SK-N-SH (cell line): ENCODE measurements at regions not wholly inside any gene's neighbourhood (a gene's known extent, or its start where the extent isn't known, plus 50 kb on each side); places are given as distances from the start of the nearest gene placed in this dataset.
"Not testable (repeated sequence)": the region's sequence is repeated elsewhere in the genome, so short reads cannot be mapped to it uniquely, and the experiment has no call there.

Experiments used
- CTCF ChIA-PET: fragments of 300-600, 350-600 bp; formaldehyde crosslinking; extraction: SDS; loops from one replicate; lab custom pipeline; 2021; lab: Yijun Ruan, JAX
- POLR2A ChIA-PET: fragments of 350-600 bp; sonication (Branson Sonifier 250); formaldehyde crosslinking; extraction: SDS; loops from one replicate; lab custom pipeline; 2020; ENCODE audit warnings: antibody characterized with exemption, inconsistent platforms; lab: Yijun Ruan, JAX
- DNase-seq: peaks from one replicate; pipeline ENCODE4 v3.0.0; 2012
- H2AFZ ChIP-seq: fragments of 200-600 bp; sonication (generic); 2 replicates; pipeline ENCODE4 v1.8.1; 2016; ENCODE audit warnings: antibody characterized with exemption, mild to moderate bottlenecking, low read depth
- H3F3A ChIP-seq: fragments of 200-600 bp; sonication (generic); replicated peaks from 2 replicates; pipeline ENCODE3; 2016; ENCODE audit warnings: antibody characterized with exemption, mild to moderate bottlenecking; ENCODE audit not compliant: insufficient read depth
- H3K27ac ChIP-seq, 2 experiments: fragments of 200-500 bp in 1 of 2; fragments of 200-600 bp in 1 of 2; sonication (Bioruptor generic) in 1 of 2; sonication (generic), shearing (Covaris generic) in 1 of 2; 2 replicates each; pipeline versions ENCODE4 v1.5.1 to v1.6.1; 2014 to 2016; ENCODE audit warnings: low read depth in 2 of 2, inconsistent platforms in 1 of 2, low read length in 1 of 2, mild to moderate bottlenecking in 1 of 2, mixed read lengths in 1 of 2
- H3K27me3 ChIP-seq: fragments of 200-600 bp; sonication (generic), shearing (Covaris generic); 2 replicates; pipeline ENCODE4 v1.6.1; 2016; ENCODE audit warnings: mixed run types; ENCODE audit not compliant: insufficient read depth
- H3K36me3 ChIP-seq, 2 experiments: fragments of 200-500 bp in 1 of 2; fragments of 200-600 bp in 1 of 2; sonication (Bioruptor generic) in 1 of 2; sonication (generic) in 1 of 2; replicated peaks in 1 of 2; 2 replicates each; pipeline versions ENCODE3 to v1.5.1; 2014 to 2016; ENCODE audit warnings: low read length in 1 of 2, mild to moderate bottlenecking in 1 of 2; ENCODE audit not compliant: insufficient read depth in 2 of 2, control insufficient read depth in 1 of 2
- H3K4me1 ChIP-seq, 2 experiments: fragments of 200-500 bp in 1 of 2; fragments of 200-600 bp in 1 of 2; sonication (Bioruptor generic) in 1 of 2; sonication (generic), shearing (Covaris generic) in 1 of 2; 2 replicates each; pipeline versions ENCODE4 v1.5.1 to v1.6.1; 2014 to 2016; ENCODE audit warnings: low read depth in 1 of 2, low read length in 1 of 2, mixed run types in 1 of 2; ENCODE audit not compliant: insufficient read depth in 2 of 2, control insufficient read depth in 1 of 2
- H3K4me2 ChIP-seq: fragments of 200-600 bp; sonication (generic), shearing (Covaris generic); 2 replicates; pipeline ENCODE4 v1.6.1; 2017; ENCODE audit warnings: mixed run types
- H3K4me3 ChIP-seq, 2 experiments: fragments of 200-500 bp in 1 of 2; fragments of 200-600 bp in 1 of 2; sonication (Bioruptor generic) in 1 of 2; sonication (generic), shearing (Covaris generic) in 1 of 2; 2 replicates each; pipeline versions ENCODE4 v1.5.1 to v1.8.1; 2014 to 2016; ENCODE audit warnings: low read depth in 2 of 2, inconsistent platforms in 1 of 2, low read length in 1 of 2, mild to moderate bottlenecking in 1 of 2, mixed read lengths in 1 of 2, moderate library complexity in 1 of 2
- H3K79me2 ChIP-seq: fragments of 200-600 bp; sonication (generic); 2 replicates; pipeline ENCODE4 v1.8.1; 2017; ENCODE audit warnings: mild to moderate bottlenecking; ENCODE audit not compliant: insufficient read depth
- H3K9ac ChIP-seq: fragments of 200-600 bp; sonication (generic); 2 replicates; pipeline ENCODE4 v1.6.1; 2017; ENCODE audit warnings: mixed run types
- H3K9me2 ChIP-seq: fragments of 200-600 bp; sonication (generic); 2 replicates; pipeline ENCODE4 v1.6.1; 2017; ENCODE audit warnings: mixed run types
- H3K9me3 ChIP-seq: fragments of 200-600 bp; sonication (generic); 2 replicates; pipeline ENCODE4 v1.6.1; 2017; ENCODE audit warnings: mixed run types, mild to moderate bottlenecking, moderate library complexity
- H4K20me1 ChIP-seq: fragments of 200-600 bp; sonication (generic); 2 replicates; pipeline ENCODE4 v1.6.1; 2017; ENCODE audit warnings: mild to moderate bottlenecking, mixed run types; ENCODE audit not compliant: insufficient read depth
- CHD2 ChIP-seq: fragments of 150-350 bp; IDR thresholded peaks from 2 replicates; pipeline ENCODE4 v1.6.1; 2018; ENCODE audit warnings: low read length; ENCODE audit not compliant: partially characterized antibody
- MAX ChIP-seq: IDR thresholded peaks from 2 replicates; pipeline ENCODE4 v1.4.0; 2012; ENCODE audit warnings: low read depth
- MEF2A ChIP-seq: IDR thresholded peaks from 2 replicates; pipeline ENCODE4 v1.4.0; 2012; ENCODE audit warnings: low read depth, borderline replicate concordance
- NRF1 ChIP-seq: IDR thresholded peaks from 2 replicates; pipeline ENCODE4 v1.6.1; 2012; ENCODE audit warnings: low read depth, mild to moderate bottlenecking, low read length
- PBX3 ChIP-seq: IDR thresholded peaks from 2 replicates; pipeline ENCODE4; 2012
- RAD21 ChIP-seq: IDR thresholded peaks from 2 replicates; pipeline ENCODE4 v1.6.1; 2012; ENCODE audit warnings: mild to moderate bottlenecking, low read length
- RCOR1 ChIP-seq: fragments of 150-350 bp; IDR thresholded peaks from 2 replicates; pipeline ENCODE4 v1.6.1; 2017; ENCODE audit warnings: antibody characterized with exemption, low read length
- TCF12 ChIP-seq: IDR thresholded peaks from 2 replicates; pipeline ENCODE4 v1.4.0; 2012
- WGBS: methylation state at CpG from one replicate; pipeline ENCODE4 v1.1.6; 2017; ENCODE audit warnings: low lambda C conversion rate; 5-methylcytosine and 5-hydroxymethylcytosine counted together
- TF ChIP-seq, protein P1 (sequence below): fragments of 150-350 bp; IDR thresholded peaks from 2 replicates; pipeline ENCODE4 v1.6.1; 2016; ENCODE audit warnings: mild to moderate bottlenecking, low read depth, low read length
- TF ChIP-seq, protein P2 (sequence below): IDR thresholded peaks from 2 replicates; pipeline ENCODE4 v1.6.1; 2012; ENCODE audit warnings: mild to moderate bottlenecking, low read depth, low read length, moderate library complexity

- no peak for TF ChIP-seq RCOR1
- TF ChIP-seq, all 33 proteins: peak for 0
Measured at GRCh38 chr2:200109421-200109820, 154.0 kb downstream of the MAIP1 start (continued).

- no peak for DNase-seq
- POLR2A ChIA-PET: no interaction called here
- no peaks in the 10 kb centered on the region for H3K36me3 ChIP-seq
- no peaks in the 10 kb centered on the region for H3K27me3 ChIP-seq
- H3K9ac ChIP-seq: no peak overlapping the region
- peaks cover 0 to 6% of the 10 kb centered on the region in 2 experiments; a peak in 1 of 4 replicates for H3K4me1 ChIP-seq
- no peak overlapping the region for H3K27ac ChIP-seq
- no peak overlapping the region for H3K4me3 ChIP-seq
- no peaks in the 10 kb centered on the region for H4K20me1 ChIP-seq
- CTCF ChIA-PET: interaction anchor here (1.0 to 1.1 kb wide), 2 partner anchors 9 to 10 kb away, joined by 3 read pairs; no protein-coding TSS in a partner anchor
- no peaks in the 10 kb centered on the region for H3K9me2 ChIP-seq
- no peak overlapping the region for H3K4me2 ChIP-seq
- no peaks in the 10 kb centered on the region for H3K9me3 ChIP-seq
- TF ChIP-seq MAX (no peak), CHD2 (no peak), RAD21 (no peak), RCOR1 (no peak), MEF2A (no peak), TCF12 (no peak), NRF1 (no peak), PBX3 (no peak)
- TF ChIP-seq, protein P1, sequence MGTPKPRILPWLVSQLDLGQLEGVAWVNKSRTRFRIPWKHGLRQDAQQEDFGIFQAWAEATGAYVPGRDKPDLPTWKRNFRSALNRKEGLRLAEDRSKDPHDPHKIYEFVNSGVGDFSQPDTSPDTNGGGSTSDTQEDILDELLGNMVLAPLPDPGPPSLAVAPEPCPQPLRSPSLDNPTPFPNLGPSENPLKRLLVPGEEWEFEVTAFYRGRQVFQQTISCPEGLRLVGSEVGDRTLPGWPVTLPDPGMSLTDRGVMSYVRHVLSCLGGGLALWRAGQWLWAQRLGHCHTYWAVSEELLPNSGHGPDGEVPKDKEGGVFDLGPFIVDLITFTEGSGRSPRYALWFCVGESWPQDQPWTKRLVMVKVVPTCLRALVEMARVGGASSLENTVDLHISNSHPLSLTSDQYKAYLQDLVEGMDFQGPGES: no peak
- TF ChIP-seq, protein P2, sequence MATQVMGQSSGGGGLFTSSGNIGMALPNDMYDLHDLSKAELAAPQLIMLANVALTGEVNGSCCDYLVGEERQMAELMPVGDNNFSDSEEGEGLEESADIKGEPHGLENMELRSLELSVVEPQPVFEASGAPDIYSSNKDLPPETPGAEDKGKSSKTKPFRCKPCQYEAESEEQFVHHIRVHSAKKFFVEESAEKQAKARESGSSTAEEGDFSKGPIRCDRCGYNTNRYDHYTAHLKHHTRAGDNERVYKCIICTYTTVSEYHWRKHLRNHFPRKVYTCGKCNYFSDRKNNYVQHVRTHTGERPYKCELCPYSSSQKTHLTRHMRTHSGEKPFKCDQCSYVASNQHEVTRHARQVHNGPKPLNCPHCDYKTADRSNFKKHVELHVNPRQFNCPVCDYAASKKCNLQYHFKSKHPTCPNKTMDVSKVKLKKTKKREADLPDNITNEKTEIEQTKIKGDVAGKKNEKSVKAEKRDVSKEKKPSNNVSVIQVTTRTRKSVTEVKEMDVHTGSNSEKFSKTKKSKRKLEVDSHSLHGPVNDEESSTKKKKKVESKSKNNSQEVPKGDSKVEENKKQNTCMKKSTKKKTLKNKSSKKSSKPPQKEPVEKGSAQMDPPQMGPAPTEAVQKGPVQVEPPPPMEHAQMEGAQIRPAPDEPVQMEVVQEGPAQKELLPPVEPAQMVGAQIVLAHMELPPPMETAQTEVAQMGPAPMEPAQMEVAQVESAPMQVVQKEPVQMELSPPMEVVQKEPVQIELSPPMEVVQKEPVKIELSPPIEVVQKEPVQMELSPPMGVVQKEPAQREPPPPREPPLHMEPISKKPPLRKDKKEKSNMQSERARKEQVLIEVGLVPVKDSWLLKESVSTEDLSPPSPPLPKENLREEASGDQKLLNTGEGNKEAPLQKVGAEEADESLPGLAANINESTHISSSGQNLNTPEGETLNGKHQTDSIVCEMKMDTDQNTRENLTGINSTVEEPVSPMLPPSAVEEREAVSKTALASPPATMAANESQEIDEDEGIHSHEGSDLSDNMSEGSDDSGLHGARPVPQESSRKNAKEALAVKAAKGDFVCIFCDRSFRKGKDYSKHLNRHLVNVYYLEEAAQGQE: no peak
- no peak overlapping the region for H2AFZ ChIP-seq
- no peaks in the 10 kb centered on the region for H3F3A ChIP-seq
- H3K79me2 ChIP-seq: no peaks in the 10 kb centered on the region
Measured at GRCh38 chr2:200110381-200110780, 155.0 kb downstream of the MAIP1 start.

GRCh38 chr2:200113016-200113799 is 157.8 kb downstream of the MAIP1 start:
- H3K79me2 ChIP-seq, H3K27ac ChIP-seq, H2AFZ ChIP-seq, H3K27me3 ChIP-seq, H3K36me3 ChIP-seq, H3F3A ChIP-seq, H3K4me2 ChIP-seq, H3K4me3 ChIP-seq, H3K9ac ChIP-seq, H3K4me1 ChIP-seq, H4K20me1 ChIP-seq, CTCF ChIA-PET, H3K9me3 ChIP-seq, H3K9me2 ChIP-seq, DNase-seq, POLR2A ChIA-PET: not testable (repeated sequence)
- WGBS: 41% methylated on average over 8 of the region's 8 CpGs
